ENCODE measurements at regions not wholly inside any gene's neighbourhood (a gene's known extent, or its start where the extent isn't known, plus 50 kb on each side); places are given as distances from the start of the nearest gene placed in this dataset.
A peak's percentile ranks its signal among the peaks of the same experiment; 100 is the strongest.

DNA sequence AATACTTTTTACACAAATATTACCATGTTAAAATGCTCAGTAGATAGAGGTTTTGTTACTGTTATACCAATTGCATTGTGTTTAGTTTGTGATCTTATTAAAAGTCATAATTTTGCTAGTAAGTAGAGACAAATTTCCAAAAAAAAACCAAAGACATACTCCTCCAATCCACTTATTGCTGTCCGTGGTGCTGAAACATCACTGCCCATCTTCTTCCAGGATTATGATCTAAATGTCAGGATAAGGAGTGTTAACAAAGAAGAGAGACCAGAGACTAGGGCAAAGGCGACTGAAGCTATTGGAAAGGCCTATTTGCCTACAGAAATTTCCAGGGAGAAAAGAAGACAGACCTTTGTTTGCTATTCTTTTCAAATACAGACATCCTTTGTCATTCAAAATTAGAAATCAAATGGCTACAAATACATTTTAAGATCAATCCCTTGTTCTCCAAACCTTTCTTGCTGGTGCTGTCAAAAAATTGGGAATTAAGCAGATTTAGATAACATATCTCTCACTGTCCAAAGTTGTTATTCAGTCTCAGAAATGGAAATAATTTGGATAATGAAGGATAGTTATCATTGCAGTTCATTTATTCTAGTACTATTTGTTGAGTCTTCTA, 199.7 kb downstream of the C11orf91 start:
- Histone ChIP-seq H2AFZ (ENCODE audit: low read depth, low read length) (no peak overlapping the region), H3K4me1 (ENCODE audit: control insufficient read depth, extremely low read depth, insufficient read depth, low read length) (no peaks in the 10 kb centered on the region), H3K36me3 (ENCODE audit: control insufficient read depth in 2 of 2, extremely low read depth in 1 of 2, insufficient read depth in 2 of 2, low read length in 2 of 2) (no peaks in the 10 kb centered on the region), H3K9me3 (replicated peaks; ENCODE audit: control insufficient read depth, insufficient read depth, low read length) (no peaks in the 10 kb centered on the region), H3K79me2 (ENCODE audit: control insufficient read depth, insufficient read depth, low read length) (peaks cover 19% of the 10 kb centered on the region), H3K27ac (ENCODE audit: insufficient read depth, low read depth, low read length) (no peak overlapping the region), H3K9me1 (replicated peaks; ENCODE audit: control insufficient read depth, extremely low read depth, insufficient read depth, low read length) (no peaks in the 10 kb centered on the region), H3K4me3 (replicated peaks in 1 of 3; ENCODE audit: insufficient read depth in 1 of 3, low read depth in 1 of 3, low read length in 3 of 3) (no peak overlapping the region), H3K27me3 (ENCODE audit: control insufficient read depth in 2 of 2, insufficient read depth in 2 of 2, low read length in 2 of 2) (no peaks in the 10 kb centered on the region), H3K4me2 (ENCODE audit: insufficient read depth, low read length) (no peak overlapping the region), H3K9ac (replicated peaks; ENCODE audit: extremely low read depth, insufficient read depth, low read length) (no peak overlapping the region), H4K20me1 (replicated peaks; ENCODE audit: control insufficient read depth, extremely low read depth, insufficient read depth, low read length) (peaks cover 10% of the 10 kb centered on the region)
- DNase-seq (ENCODE audit: low read depth, low spot score): peak; percentile 45
- BruUV-seq (replicated peaks): no TSS peak
- intact Hi-C loops (cut with micrococcal nuclease): no loop called here
- CTCF ChIA-PET: no interaction called here
- TF ChIP-seq POLR2AphosphoS5 (IDR thresholded peaks at IDR 0.05; ENCODE audit: insufficient read depth, low read depth, low read length) (no peak), MYC (IDR thresholded peaks at IDR 0.05; ENCODE audit: low read depth, low read length) (no peak), FOS (IDR thresholded peaks at IDR 0.05; ENCODE audit: borderline replicate concordance, insufficient read depth, low read length) (no peak), EZH2 (IDR thresholded peaks at IDR 0.05; ENCODE audit: borderline replicate concordance, low read depth, low read length, severe bottlenecking) (no peak), POLR2A (IDR thresholded peaks at IDR 0.05; ENCODE audit: low read depth, low read length) (no peak), GATA2 (IDR thresholded peaks at IDR 0.05; ENCODE audit: insufficient read depth, insufficient read length, low read depth, low read length) (no peak), JUN (IDR thresholded peaks at IDR 0.05; ENCODE audit: borderline replicate concordance, insufficient read depth, insufficient read length, low read depth) (no peak)
- TF ChIP-seq, protein P1, sequence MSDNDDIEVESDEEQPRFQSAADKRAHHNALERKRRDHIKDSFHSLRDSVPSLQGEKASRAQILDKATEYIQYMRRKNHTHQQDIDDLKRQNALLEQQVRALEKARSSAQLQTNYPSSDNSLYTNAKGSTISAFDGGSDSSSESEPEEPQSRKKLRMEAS (IDR thresholded peaks at IDR 0.05; ENCODE audit: insufficient read depth, insufficient read length): no peak
- TF ChIP-seq, protein P2, sequence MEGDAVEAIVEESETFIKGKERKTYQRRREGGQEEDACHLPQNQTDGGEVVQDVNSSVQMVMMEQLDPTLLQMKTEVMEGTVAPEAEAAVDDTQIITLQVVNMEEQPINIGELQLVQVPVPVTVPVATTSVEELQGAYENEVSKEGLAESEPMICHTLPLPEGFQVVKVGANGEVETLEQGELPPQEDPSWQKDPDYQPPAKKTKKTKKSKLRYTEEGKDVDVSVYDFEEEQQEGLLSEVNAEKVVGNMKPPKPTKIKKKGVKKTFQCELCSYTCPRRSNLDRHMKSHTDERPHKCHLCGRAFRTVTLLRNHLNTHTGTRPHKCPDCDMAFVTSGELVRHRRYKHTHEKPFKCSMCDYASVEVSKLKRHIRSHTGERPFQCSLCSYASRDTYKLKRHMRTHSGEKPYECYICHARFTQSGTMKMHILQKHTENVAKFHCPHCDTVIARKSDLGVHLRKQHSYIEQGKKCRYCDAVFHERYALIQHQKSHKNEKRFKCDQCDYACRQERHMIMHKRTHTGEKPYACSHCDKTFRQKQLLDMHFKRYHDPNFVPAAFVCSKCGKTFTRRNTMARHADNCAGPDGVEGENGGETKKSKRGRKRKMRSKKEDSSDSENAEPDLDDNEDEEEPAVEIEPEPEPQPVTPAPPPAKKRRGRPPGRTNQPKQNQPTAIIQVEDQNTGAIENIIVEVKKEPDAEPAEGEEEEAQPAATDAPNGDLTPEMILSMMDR (IDR thresholded peaks at IDR 0.05; ENCODE audit: extremely low read depth in 1 of 2, insufficient read depth in 1 of 2, low read depth in 1 of 2, low read length in 2 of 2): no peak
- dilution Hi-C loops (cut with MboI; ENCODE audit: extremely low pct_ligation_motif_present, low sequenced_read_pairs): no loop called here
- POLR2A ChIA-PET: no interaction called here
- FAIRE-seq: peak; percentile 83
